Neural crest cell (in vitro differentiated cells): ENCODE measurements at regions not wholly inside any gene's neighbourhood (a gene's known extent, or its start where the extent isn't known, plus 50 kb on each side); places are given as distances from the start of the nearest gene placed in this dataset.

Experiments
- DNase-seq: peaks from one replicate; pipeline ENCODE4 v3.0.0; 2021; ENCODE audit warnings: low read depth, mixed read lengths, low spot score
- H3K27ac Mint-ChIP-seq: one replicate; pipeline ENCODE4 v1.8.0; 2021; ENCODE audit warnings: mild to moderate bottlenecking, mixed read lengths; ENCODE audit not compliant: unreplicated experiment
- H3K27me3 Mint-ChIP-seq: 2 replicates; pipeline ENCODE4 v1.8.0; 2021; ENCODE audit warnings: low read depth, mild to moderate bottlenecking, mixed read lengths
- H3K36me3 Mint-ChIP-seq: 2 replicates; pipeline ENCODE4 v1.8.0; 2021; ENCODE audit warnings: low read depth, mild to moderate bottlenecking, mixed read lengths
- H3K4me1 Mint-ChIP-seq: 2 replicates; pipeline ENCODE4 v1.8.0; 2021; ENCODE audit warnings: mixed read lengths
- H3K4me3 Mint-ChIP-seq: one replicate; pipeline ENCODE4 v1.8.0; 2021; ENCODE audit warnings: mild to moderate bottlenecking, mixed read lengths
- H3K9me3 Mint-ChIP-seq: 2 replicates; pipeline ENCODE4 v1.8.0; 2021; ENCODE audit warnings: mixed read lengths
- TF ChIP-seq, protein P1 (sequence below): fragments of 200-600 bp; sonication (generic); conservative IDR thresholded peaks from 2 replicates; pipeline ENCODE4 v1.5.0; 2021; ENCODE audit warnings: antibody characterized with exemption, mild to moderate bottlenecking

DNA sequence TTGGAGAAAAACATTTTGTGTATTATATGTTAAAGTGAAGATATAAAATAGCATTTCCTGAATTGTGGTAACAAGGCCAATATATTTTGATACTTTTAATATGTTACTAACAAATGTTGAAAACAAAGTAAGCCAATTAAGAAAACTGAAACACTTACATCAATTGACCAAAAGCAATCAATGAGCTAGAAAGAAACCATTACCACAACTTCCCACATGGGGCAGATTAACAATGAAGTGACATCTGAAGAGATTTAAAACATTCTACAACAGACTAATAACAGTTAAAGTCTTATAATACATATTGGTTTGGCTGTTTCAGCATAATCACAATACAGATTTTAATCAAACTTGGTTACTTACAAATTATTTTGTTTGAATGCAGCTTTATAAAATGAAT is 282.4 kb upstream of the NETO1 start:
- Mint-ChIP-seq H3K27ac (no peak overlapping the region), H3K4me1 (peaks cover 4% of the 10 kb centered on the region), H3K27me3 (no peaks in the 10 kb centered on the region), H3K9me3 (peaks cover 3% of the 10 kb centered on the region), H3K4me3 (no peak overlapping the region), H3K36me3 (no peaks in the 10 kb centered on the region)
- no peak for DNase-seq
- TF ChIP-seq, protein P1, sequence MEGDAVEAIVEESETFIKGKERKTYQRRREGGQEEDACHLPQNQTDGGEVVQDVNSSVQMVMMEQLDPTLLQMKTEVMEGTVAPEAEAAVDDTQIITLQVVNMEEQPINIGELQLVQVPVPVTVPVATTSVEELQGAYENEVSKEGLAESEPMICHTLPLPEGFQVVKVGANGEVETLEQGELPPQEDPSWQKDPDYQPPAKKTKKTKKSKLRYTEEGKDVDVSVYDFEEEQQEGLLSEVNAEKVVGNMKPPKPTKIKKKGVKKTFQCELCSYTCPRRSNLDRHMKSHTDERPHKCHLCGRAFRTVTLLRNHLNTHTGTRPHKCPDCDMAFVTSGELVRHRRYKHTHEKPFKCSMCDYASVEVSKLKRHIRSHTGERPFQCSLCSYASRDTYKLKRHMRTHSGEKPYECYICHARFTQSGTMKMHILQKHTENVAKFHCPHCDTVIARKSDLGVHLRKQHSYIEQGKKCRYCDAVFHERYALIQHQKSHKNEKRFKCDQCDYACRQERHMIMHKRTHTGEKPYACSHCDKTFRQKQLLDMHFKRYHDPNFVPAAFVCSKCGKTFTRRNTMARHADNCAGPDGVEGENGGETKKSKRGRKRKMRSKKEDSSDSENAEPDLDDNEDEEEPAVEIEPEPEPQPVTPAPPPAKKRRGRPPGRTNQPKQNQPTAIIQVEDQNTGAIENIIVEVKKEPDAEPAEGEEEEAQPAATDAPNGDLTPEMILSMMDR: peak; percentile 42

DNA sequence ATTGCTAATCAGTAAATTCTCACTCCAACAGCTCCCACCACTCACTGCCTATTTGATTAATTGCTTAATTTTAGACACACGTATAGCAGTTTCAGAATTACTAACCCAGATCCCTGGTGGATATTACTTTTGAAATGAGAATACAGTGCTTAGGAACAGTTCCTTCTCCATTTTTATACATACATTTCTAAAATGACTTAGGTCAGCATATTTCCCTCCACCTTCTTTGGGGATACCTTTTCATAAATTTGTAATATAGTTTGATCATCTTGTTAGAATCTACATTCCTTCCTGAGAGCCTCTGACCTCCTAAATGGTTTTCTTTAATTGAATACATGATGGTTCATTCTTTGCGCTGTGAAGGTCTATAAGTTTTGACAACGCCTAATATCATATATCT is 279.8 kb upstream of the NETO1 start:
- H3K27me3 Mint-ChIP-seq: no peaks in the 10 kb centered on the region
- H3K27ac Mint-ChIP-seq: no peak overlapping the region
- H3K9me3 Mint-ChIP-seq: peaks cover 11% of the 10 kb centered on the region
- H3K4me3 Mint-ChIP-seq: no peak overlapping the region
- no peak for DNase-seq
- H3K36me3 Mint-ChIP-seq: no peaks in the 10 kb centered on the region
- TF ChIP-seq, protein P1: no peak
- H3K4me1 Mint-ChIP-seq: peaks cover 4% of the 10 kb centered on the region

DNA sequence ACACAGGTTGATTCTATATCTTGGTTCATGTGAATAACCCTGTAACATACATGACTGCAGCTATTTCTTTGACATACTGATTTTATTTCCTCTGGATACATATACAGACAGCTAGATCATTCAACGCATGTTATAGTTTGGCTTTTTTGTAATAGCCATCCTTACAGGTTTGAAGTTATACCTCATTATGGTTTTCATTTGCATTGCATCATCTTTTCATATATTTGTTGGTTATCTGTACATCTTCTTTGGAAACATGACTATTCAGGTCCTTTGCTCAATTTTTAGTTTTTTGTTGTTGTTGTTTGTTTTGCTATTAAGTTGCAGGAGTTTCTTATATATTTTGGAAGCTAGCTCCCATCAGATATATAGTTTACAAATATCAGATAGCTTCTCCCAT is 276.2 kb upstream of the NETO1 start:
- TF ChIP-seq, protein P1: no peak
- Mint-ChIP-seq H3K9me3 (peaks cover 8% of the 10 kb centered on the region), H3K27ac (no peak overlapping the region), H3K4me3 (no peak overlapping the region), H3K27me3 (no peaks in the 10 kb centered on the region), H3K4me1 (no peaks in the 10 kb centered on the region), H3K36me3 (no peaks in the 10 kb centered on the region)
- no peak for DNase-seq

DNA sequence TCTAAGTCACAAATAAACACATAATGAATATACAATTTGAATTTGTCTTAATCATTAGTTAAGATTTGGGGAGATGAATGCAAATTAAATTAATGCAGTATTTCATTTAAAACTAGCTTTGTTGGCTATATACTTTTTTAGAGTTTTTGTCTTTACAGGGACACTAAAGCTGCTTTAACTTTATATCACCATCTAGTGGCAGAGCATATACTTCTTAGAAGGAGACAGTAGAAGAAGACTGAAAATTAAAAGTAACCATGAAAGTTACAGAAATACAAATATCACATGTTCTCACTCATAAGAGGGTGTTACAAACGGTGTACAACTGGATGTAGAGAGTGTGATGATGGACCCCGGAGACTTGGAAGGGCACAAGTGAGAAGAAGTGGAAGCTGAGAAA is 268.3 kb upstream of the NETO1 start:
- H3K27me3 Mint-ChIP-seq: no peaks in the 10 kb centered on the region
- TF ChIP-seq, protein P1: peak; percentile 66
- H3K36me3 Mint-ChIP-seq: no peaks in the 10 kb centered on the region
- DNase-seq: no peak
- no peak overlapping the region for H3K4me3 Mint-ChIP-seq
- H3K27ac Mint-ChIP-seq: no peak overlapping the region
- no peaks in the 10 kb centered on the region for H3K4me1 Mint-ChIP-seq
- no peaks in the 10 kb centered on the region for H3K9me3 Mint-ChIP-seq

DNA sequence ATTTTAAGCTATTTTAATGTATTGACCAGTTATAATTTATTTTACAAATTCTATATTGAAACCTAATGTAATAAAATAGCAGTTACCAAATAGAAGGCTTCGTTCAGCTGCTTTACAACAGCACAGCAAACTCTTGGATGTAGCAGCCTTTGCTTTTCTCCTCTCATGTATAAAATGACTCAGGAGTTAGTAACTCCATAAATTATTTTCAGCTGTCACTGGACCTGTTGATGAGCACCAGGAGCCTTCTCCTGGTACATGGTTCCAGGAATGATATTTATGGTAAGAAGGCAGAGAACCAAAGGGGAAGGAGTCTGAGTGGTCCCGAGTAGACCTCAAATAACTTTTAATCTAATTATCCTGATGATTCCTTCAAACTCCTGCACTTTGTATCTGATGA is 256.4 kb upstream of the NETO1 start:
- TF ChIP-seq, protein P1: no peak
- Mint-ChIP-seq H3K27me3 (no peaks in the 10 kb centered on the region), H3K36me3 (no peaks in the 10 kb centered on the region)

DNA sequence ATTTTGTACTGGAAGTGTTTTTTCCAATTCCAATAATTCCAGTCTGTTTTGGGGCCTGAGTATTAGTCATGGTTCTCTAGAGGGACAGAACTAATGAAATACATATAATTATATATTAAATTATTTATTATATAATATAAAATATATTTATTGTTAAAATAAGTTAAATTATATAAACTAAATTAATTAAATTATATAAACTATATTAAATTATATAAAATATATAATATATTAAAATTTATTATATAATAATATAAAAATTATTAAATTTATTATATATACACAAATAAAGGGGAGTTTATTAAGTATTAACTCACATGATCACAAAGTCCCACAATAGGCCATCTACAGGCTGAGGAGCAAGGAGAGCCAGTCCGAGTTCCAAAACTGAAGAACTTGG is 253.4 kb upstream of the NETO1 start:
- H3K27ac Mint-ChIP-seq: no peak overlapping the region
- DNase-seq: no peak
- no peaks in the 10 kb centered on the region for H3K27me3 Mint-ChIP-seq
- no peaks in the 10 kb centered on the region for H3K36me3 Mint-ChIP-seq
- H3K4me1 Mint-ChIP-seq: no peaks in the 10 kb centered on the region
- H3K9me3 Mint-ChIP-seq: no peaks in the 10 kb centered on the region
- H3K4me3 Mint-ChIP-seq: no peak overlapping the region
- TF ChIP-seq, protein P1: no peak

More for the DNA sequence above, 256.4 kb upstream of the NETO1 start:
- DNase-seq: no peak
- Mint-ChIP-seq H3K9me3 (no peaks in the 10 kb centered on the region), H3K4me3 (no peak overlapping the region), H3K4me1 (no peaks in the 10 kb centered on the region), H3K27ac (no peak overlapping the region)
